Right ventricle myocardium inferior (tissue), 1 donor: ENCODE measurements at regions not wholly inside any gene's neighbourhood (a gene's known extent, or its start where the extent isn't known, plus 50 kb on each side); places are given as distances from the start of the nearest gene placed in this dataset.
"Not testable (repeated sequence)": the region's sequence is repeated elsewhere in the genome, so short reads cannot be mapped to it uniquely, and the experiment has no call there.

Source experiments
- ATAC-seq: fragments of 200-7000 bp; cut with Tn5 transposase; one replicate; pipeline ENCODE4 v1.9.1; 2020; ENCODE audit warnings: mild to moderate bottlenecking, moderate library complexity
- DNase-seq: peaks from one replicate; pipeline ENCODE4 v3.0.0; 2021; ENCODE audit errors: missing footprints
- intact Hi-C: fragments of 100-400 bp; cut with DNase I; formaldehyde crosslinking; loops from one replicate; pipeline ENCODE4 v1.11.0; 2022
- donor health status: DM: no; HTN: yes; CAD: no; lungs with severe emphysema.

DNA sequence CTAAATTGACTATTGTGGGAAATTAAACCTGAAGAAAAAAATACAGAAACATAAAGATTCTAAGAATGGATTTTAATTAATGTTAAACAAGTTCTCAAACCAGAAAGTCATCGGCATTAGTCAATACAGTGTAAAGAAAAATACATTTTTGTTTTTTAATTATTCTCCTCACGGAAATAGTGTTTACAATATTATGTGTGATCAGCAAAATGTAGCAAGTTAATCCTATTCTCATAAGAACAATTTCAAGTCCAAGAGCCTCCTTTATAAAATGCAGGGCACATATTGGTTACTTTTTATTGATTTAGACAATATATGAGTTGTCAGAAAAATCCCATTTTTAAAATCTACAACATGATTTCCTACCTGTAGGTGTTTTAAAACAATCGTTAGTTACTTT, 158.0 kb upstream of the MGAT4C start:
- ATAC-seq (no peak), DNase-seq (no peak)
- intact Hi-C loops = no loop called here

DNA sequence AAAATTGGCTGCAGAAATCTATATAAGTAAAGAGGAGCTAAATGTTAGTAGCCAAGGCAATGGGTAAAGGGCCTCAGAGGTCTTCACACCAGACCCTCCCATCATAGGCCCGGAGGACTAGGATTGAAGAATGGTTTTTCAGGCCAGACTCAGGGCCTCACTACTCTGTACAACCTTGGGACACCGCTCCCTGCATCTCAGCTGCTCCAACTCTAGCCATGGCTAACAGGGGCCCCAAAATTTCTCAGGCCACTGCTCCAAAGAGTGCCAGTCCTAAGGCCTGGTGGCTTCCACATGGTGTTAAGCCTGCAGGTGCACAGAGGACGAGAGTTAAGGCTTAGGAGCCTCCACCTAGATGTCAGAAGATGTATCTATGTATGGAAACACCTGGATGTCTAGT, 155.5 kb upstream of the MGAT4C start:
- ATAC-seq (no peak), DNase-seq (no peak)
- intact Hi-C loops = no loop called here

DNA sequence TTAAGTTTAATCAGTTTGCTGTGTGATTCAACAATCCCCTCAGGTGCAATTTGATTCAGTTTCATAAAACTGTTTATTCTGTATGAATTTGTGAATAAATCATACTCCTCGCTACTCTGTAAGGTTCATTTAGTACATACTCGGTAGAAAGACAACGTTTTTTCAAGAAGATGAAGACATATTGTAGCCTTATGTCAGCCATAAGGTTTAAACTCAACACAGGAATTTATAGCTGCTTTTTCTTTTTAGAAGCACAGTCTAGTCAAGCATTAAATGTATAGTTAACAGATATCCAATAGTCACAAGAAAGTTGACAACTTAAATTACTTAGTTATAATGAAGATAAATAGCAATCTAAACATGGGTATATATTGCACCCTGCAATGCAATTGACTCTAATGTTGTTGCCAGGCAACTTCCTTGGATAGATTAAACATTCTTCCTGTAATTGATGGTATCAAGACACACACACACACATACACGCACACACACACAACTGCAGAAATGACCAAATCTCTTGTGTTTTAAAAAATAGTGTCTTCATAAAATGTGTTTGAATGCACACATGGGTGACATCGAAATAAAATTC, 151.5 kb upstream of the MGAT4C start:
- intact Hi-C loops = no loop called here
- DNase-seq = no peak

DNA sequence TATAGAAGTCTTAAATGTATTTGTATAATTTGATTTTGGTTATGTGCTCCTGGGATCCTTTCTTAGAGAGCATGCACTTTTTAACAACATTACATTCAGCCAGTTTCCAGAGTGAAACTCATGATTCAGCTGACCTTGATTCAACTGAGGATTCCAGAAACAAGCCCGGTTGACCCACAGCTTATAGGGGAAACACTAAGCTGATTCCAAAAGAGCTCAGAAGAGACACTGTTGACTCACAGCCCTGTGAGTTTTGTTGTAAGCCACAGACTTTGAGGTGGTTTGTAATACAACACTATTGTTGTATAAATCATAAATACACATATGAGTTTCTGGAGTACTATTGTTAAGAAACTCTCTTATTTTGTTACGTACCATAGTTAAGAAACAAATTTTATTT, 133.8 kb upstream of the MGAT4C start:
- ATAC-seq (no peak), DNase-seq (no peak)
- intact Hi-C loops = no loop called here

More for the DNA sequence above, 151.5 kb upstream of the MGAT4C start:
- ATAC-seq = no peak

DNA sequence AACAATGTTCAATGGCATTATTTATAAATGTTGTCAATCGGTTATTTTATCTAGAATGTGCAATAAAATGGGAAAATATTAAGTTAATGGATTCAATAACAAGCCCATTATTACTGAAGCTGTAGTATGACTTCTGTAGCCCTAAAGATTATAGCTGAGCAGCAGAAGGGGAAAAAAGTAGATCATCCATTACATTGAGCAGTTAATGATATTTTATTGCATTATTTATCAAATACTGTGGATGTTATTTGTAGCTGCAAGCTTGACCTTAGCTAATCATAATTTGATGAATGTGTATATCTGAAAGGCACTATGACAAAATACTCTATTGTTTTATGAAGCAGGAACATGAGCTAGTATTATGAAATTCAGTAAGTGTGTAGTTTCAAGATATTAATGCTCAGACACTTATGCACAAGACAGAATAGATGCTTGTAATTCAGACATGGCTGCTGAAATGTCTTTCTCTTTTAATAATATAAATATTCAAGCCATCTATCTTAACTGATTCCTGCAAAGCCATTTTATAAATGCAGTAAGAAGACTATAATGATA, 131.5 kb upstream of the MGAT4C start:
- no peak for DNase-seq
- no peak for ATAC-seq
- intact Hi-C loops = no loop called here

DNA sequence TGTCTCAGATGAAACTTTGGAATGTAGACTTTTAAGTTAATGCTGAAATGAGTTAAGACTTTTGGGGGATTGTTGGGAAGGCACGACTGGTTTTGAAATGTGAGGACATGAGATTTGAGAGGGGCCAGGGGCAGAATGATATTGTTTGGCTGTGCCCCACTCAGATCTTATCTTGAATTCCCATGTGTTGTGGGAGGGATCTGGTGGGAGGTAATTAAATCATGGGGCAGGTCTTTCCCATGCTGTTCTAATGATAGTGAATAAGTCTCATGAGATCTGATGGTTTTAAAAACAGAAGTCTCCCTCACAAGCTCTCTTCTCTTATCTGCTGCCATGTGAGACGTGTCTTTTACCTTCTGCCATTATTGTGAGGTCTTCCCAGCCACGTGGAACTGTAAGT, 127.6 kb upstream of the MGAT4C start:
- ATAC-seq, DNase-seq, intact Hi-C loops: not testable (repeated sequence)

DNA sequence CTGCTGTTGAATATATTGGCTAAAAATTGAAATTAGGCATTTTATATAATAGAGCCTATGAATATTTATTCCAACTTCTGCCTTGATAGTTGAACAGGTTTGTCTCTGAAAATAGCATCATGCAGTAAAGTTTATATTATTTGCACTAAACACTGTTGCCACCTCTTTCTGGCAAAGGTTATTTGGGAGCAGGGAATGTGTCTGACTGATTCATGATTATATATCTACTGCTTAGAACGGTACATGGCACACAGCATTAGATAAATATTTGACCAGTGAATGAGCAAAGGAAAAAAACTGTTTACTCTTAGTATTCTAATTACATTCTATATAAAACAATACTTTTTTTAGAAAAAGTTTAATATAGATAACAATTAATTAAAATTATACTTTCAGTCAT, 123.1 kb upstream of the MGAT4C start:
- no peak for DNase-seq
- ATAC-seq = no peak
- intact Hi-C loops = no loop called here

DNA sequence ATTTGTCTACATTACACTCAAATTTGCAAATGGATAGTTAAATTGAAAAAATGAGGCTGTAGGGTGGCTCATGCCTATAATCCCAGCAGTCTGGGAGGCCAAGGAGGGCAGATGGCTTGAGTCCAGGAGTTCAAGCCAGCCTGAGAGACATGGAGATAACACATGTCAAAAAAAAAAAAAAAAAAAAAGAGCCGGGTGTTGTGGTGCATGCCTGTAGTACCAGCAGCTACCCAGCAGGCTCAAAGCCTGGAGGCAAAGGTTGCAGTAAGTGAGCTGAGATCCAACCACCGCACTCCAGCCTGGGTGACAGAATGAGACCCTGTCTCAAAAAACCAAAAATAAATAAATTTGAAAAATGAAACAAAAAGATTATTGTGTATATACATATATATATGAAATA, 119.9 kb upstream of the MGAT4C start:
- ATAC-seq (peak; percentile 60), DNase-seq (no peak)
- intact Hi-C loops = no loop called here

DNA sequence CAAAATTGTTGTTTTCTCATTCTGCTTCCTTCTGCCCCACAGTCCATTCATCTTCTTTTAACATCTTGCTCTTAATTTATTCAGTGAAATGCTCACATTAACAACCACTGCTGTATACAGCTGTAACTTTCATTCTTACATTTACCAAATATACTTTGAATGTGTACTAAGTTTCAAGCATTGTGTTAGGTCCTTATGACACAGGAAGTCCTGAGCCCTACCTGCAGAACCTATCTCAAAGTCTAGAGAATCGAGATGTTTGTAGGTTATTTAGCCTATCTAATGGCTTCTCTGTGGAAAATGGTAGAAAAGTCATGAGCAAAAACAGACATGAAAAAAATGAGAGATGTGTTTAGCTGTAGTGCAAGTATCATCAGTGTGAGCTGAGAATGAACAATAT, 117.6 kb upstream of the MGAT4C start:
- no peak for ATAC-seq
- intact Hi-C loops = no loop called here
- DNase-seq = no peak

DNA sequence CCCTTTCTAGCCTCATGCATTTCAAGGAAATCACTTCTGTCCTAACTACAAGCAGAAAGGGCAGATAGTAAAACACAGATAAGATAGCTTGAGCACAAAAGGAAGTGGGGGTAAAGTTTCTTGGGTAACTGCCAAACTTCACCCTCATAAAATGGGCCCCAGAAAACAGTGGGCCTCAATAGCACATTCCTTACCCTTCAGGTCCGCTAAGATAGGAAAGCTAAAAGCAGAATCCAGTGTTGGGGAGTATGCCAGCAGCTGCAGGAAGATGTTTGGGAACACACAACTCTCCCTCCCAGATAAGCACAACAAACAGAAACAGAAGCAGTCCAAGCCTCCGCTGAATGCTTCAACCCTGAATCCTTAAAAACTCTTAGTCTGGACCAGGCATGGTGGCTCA, 110.9 kb upstream of the MGAT4C start:
- intact Hi-C loops = no loop called here
- DNase-seq (no peak), ATAC-seq (no peak)

DNA sequence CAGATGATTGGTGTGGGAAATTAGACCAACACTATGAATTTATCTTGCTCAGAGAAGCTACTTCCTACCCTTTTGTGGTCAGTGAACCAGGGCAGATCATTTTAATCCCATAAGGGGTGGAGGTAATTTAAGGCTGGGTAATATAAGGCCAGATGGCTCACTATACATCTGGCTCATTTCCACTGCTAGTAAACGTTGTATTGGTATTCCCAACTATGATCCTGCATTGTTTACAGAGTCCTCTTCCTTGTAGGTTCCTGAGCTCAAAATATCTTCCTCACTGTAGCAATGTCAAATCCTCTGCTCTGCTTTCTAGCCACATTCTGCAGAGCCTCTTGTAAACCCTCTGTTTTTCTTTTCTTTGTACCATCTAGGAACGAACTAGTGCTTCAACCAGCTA, 93.0 kb upstream of the MGAT4C start:
- ATAC-seq (no peak), DNase-seq (no peak)
- intact Hi-C loops = no loop called here

DNA sequence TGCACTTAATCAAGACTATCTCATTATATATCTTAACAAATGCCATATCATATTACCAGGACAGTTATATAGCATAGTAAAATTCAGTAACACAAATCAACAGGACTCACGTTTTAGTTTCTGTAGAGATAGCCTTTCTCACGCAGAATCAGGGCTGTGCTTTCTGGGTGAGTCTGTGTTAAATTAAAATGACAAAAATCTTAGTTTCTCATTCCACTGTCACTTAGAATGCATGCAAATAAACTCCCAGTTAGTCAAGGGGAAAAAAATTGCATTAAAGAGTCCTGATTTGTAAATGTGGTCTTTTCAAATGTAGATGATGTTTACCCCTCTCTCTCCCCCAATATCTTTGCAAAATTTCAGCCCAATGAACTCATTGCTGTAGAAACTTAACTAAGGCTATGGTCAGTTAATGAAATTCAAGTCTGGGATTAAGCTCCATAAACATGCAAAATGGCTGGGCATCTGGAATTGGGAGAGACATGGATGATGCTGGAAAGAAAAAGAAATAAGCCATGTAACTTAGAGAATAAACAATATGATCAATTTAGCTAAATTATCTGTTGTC, 77.8 kb upstream of the MGAT4C start:
- no peak for DNase-seq
- intact Hi-C loops = no loop called here
- no peak for ATAC-seq

DNA sequence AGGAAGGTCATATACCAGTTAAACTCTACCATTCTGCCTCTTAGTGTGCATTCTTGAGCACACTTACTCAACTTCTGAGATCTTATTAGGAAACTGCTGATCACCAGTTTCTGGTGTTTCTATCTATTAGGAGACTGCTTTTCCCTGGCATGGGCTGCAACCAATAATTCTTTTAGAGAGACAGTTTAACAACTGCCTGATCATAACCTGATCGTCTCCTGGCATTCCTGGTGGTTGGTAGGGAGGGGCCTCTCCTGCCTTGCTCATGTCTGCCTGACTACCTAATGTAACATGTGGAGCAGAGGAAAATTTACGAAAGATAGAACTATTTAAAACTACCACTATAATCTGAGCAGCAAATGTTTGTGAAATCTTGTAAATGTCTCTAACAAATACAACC, 75.3 kb upstream of the MGAT4C start:
- intact Hi-C loops = no loop called here
- ATAC-seq (no peak), DNase-seq (no peak)

DNA sequence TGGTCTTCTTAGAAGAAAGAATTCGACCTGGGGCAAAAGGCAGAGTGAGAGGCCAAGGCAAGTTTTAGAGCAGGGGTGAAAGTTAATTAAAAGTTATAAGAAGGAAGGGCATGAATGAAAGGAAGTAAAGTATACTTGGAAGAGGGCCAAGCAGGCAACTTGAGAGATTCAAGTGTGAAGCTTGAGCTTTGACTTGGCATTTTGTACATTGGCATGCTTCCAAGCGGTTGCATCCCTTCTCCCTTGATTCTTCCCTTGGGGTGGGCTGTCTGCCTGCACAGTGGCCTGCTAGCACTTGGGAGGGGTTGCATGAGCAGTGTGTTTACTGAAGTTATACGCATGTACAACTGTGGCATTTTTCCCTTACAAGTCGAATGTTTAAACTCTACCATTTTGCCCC, 74.8 kb upstream of the MGAT4C start:
- intact Hi-C loops = no loop called here
- DNase-seq = no peak
- no peak for ATAC-seq

DNA sequence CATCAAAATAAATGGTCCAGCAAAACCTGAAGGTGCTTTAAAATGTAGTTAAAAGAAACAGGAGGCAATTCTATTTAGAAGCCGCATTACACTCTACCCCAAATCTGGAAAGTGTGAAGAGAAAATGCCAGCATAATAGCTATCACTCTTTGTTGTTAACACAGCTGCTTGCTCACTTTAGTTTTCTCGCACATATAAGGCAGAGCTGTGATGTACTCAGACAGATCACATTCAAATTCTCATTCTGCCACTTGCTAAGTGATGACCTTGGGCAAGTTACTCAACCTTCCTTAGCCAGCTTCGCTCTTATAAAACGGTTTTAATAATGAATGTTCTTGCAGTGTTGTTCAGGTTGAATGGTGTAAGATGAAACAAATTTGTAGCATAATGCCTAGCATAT, 56.0 kb upstream of the MGAT4C start:
- intact Hi-C loops = no loop called here
- no peak for ATAC-seq
- no peak for DNase-seq
